ENCODE measurements at regions not wholly inside any gene's neighbourhood (a gene's known extent, or its start where the extent isn't known, plus 50 kb on each side); places are given as distances from the start of the nearest gene placed in this dataset.

GRCh38 chr5:82397741-82398320 is 119.7 kb upstream of the RPS23 start:
- no peak for TF ChIP-seq CTCF (IDR thresholded peaks at IDR 0.05; ENCODE audit: low read depth, low read length)
- no peak for DNase-seq (ENCODE audit: extremely low read depth, low read depth)

- peak; percentile 95 for DNase-seq (ENCODE audit: extremely low read depth, low read depth)
- no peak; the same call in 1 of the 2 replicates for TF ChIP-seq CTCF (IDR thresholded peaks at IDR 0.05; ENCODE audit: low read depth, low read length)
Observed at GRCh38 chr5:82396871-82397514, 118.8 kb upstream of the RPS23 start.

GRCh38 chr5:82396396-82396795 is 118.2 kb upstream of the RPS23 start:
- DNase-seq (ENCODE audit: extremely low read depth, low read depth), result no peak
- TF ChIP-seq CTCF (IDR thresholded peaks at IDR 0.05; ENCODE audit: low read depth, low read length), result no peak

GRCh38 chr5:82393951-82394350 is 115.8 kb upstream of the RPS23 start:
- no peak for DNase-seq (ENCODE audit: extremely low read depth, low read depth)
- no peak for TF ChIP-seq CTCF (IDR thresholded peaks at IDR 0.05; ENCODE audit: low read depth, low read length)

GRCh38 chr5:82390088-82390487 is 111.9 kb upstream of the RPS23 start:
- no peak for TF ChIP-seq CTCF (IDR thresholded peaks at IDR 0.05; ENCODE audit: low read depth, low read length)
- no peak for DNase-seq (ENCODE audit: extremely low read depth, low read depth)

GRCh38 chr5:82389347-82389746 is 111.2 kb upstream of the RPS23 start:
- no peak for TF ChIP-seq CTCF (IDR thresholded peaks at IDR 0.05; ENCODE audit: low read depth, low read length)
- no peak for DNase-seq (ENCODE audit: extremely low read depth, low read depth)

GRCh38 chr5:82388181-82388580 is 110.0 kb upstream of the RPS23 start:
- no peak for DNase-seq (ENCODE audit: extremely low read depth, low read depth)
- TF ChIP-seq CTCF (IDR thresholded peaks at IDR 0.05; ENCODE audit: low read depth, low read length), result no peak

All from AG09319 (cell line).